SK-N-SH (cell line): ENCODE measurements at regions not wholly inside any gene's neighbourhood (a gene's known extent, or its start where the extent isn't known, plus 50 kb on each side); places are given as distances from the start of the nearest gene placed in this dataset.

Experiments
- CTCF ChIA-PET: fragments of 300-600, 350-600 bp; formaldehyde crosslinking; extraction: SDS; loops from one replicate; lab custom pipeline; 2021; lab: Yijun Ruan, JAX
- POLR2A ChIA-PET: fragments of 350-600 bp; sonication (Branson Sonifier 250); formaldehyde crosslinking; extraction: SDS; loops from one replicate; lab custom pipeline; 2020; ENCODE audit warnings: antibody characterized with exemption, inconsistent platforms; lab: Yijun Ruan, JAX
- DNase-seq: peaks from one replicate; pipeline ENCODE4 v3.0.0; 2012
- H2AFZ ChIP-seq: fragments of 200-600 bp; sonication (generic); 2 replicates; pipeline ENCODE4 v1.8.1; 2016; ENCODE audit warnings: antibody characterized with exemption, mild to moderate bottlenecking, low read depth
- H3F3A ChIP-seq: fragments of 200-600 bp; sonication (generic); replicated peaks from 2 replicates; pipeline ENCODE3; 2016; ENCODE audit warnings: antibody characterized with exemption, mild to moderate bottlenecking; ENCODE audit not compliant: insufficient read depth
- H3K27ac ChIP-seq, 2 experiments: fragments of 200-500 bp in 1 of 2; fragments of 200-600 bp in 1 of 2; sonication (Bioruptor generic) in 1 of 2; sonication (generic), shearing (Covaris generic) in 1 of 2; 2 replicates each; pipeline versions ENCODE4 v1.5.1 to v1.6.1; 2014 to 2016; ENCODE audit warnings: low read depth in 2 of 2, inconsistent platforms in 1 of 2, low read length in 1 of 2, mild to moderate bottlenecking in 1 of 2, mixed read lengths in 1 of 2
- H3K27me3 ChIP-seq: fragments of 200-600 bp; sonication (generic), shearing (Covaris generic); 2 replicates; pipeline ENCODE4 v1.6.1; 2016; ENCODE audit warnings: mixed run types; ENCODE audit not compliant: insufficient read depth
- H3K36me3 ChIP-seq, 2 experiments: fragments of 200-500 bp in 1 of 2; fragments of 200-600 bp in 1 of 2; sonication (Bioruptor generic) in 1 of 2; sonication (generic) in 1 of 2; replicated peaks in 1 of 2; 2 replicates each; pipeline versions ENCODE3 to v1.5.1; 2014 to 2016; ENCODE audit warnings: low read length in 1 of 2, mild to moderate bottlenecking in 1 of 2; ENCODE audit not compliant: insufficient read depth in 2 of 2, control insufficient read depth in 1 of 2
- H3K4me1 ChIP-seq, 2 experiments: fragments of 200-500 bp in 1 of 2; fragments of 200-600 bp in 1 of 2; sonication (Bioruptor generic) in 1 of 2; sonication (generic), shearing (Covaris generic) in 1 of 2; 2 replicates each; pipeline versions ENCODE4 v1.5.1 to v1.6.1; 2014 to 2016; ENCODE audit warnings: low read depth in 1 of 2, low read length in 1 of 2, mixed run types in 1 of 2; ENCODE audit not compliant: insufficient read depth in 2 of 2, control insufficient read depth in 1 of 2
- H3K4me2 ChIP-seq: fragments of 200-600 bp; sonication (generic), shearing (Covaris generic); 2 replicates; pipeline ENCODE4 v1.6.1; 2017; ENCODE audit warnings: mixed run types
- H3K4me3 ChIP-seq, 2 experiments: fragments of 200-500 bp in 1 of 2; fragments of 200-600 bp in 1 of 2; sonication (Bioruptor generic) in 1 of 2; sonication (generic), shearing (Covaris generic) in 1 of 2; 2 replicates each; pipeline versions ENCODE4 v1.5.1 to v1.8.1; 2014 to 2016; ENCODE audit warnings: low read depth in 2 of 2, inconsistent platforms in 1 of 2, low read length in 1 of 2, mild to moderate bottlenecking in 1 of 2, mixed read lengths in 1 of 2, moderate library complexity in 1 of 2
- H3K79me2 ChIP-seq: fragments of 200-600 bp; sonication (generic); 2 replicates; pipeline ENCODE4 v1.8.1; 2017; ENCODE audit warnings: mild to moderate bottlenecking; ENCODE audit not compliant: insufficient read depth
- H3K9ac ChIP-seq: fragments of 200-600 bp; sonication (generic); 2 replicates; pipeline ENCODE4 v1.6.1; 2017; ENCODE audit warnings: mixed run types
- H3K9me2 ChIP-seq: fragments of 200-600 bp; sonication (generic); 2 replicates; pipeline ENCODE4 v1.6.1; 2017; ENCODE audit warnings: mixed run types
- H3K9me3 ChIP-seq: fragments of 200-600 bp; sonication (generic); 2 replicates; pipeline ENCODE4 v1.6.1; 2017; ENCODE audit warnings: mixed run types, mild to moderate bottlenecking, moderate library complexity
- H4K20me1 ChIP-seq: fragments of 200-600 bp; sonication (generic); 2 replicates; pipeline ENCODE4 v1.6.1; 2017; ENCODE audit warnings: mild to moderate bottlenecking, mixed run types; ENCODE audit not compliant: insufficient read depth
- CHD2 ChIP-seq: fragments of 150-350 bp; IDR thresholded peaks from 2 replicates; pipeline ENCODE4 v1.6.1; 2018; ENCODE audit warnings: low read length; ENCODE audit not compliant: partially characterized antibody
- ELF1 ChIP-seq: IDR thresholded peaks from 2 replicates; pipeline ENCODE4 v1.4.0; 2012
- EZH2phosphoT487 ChIP-seq: fragments of 200-600 bp; sonication (generic); IDR thresholded peaks from 2 replicates; pipeline ENCODE4 v1.6.1; 2017; ENCODE audit warnings: low read depth, mixed run types, mild to moderate bottlenecking, antibody characterized with exemption, moderate library complexity, borderline replicate concordance
- FOXJ3 ChIP-seq: sonication (generic); formaldehyde crosslinking; IDR thresholded peaks from 2 replicates; pipeline ENCODE4 v1.5.1; 2020; ENCODE audit warnings: mild to moderate bottlenecking, missing genetic modification reagents
- IRF3 ChIP-seq: fragments of 150-350 bp; IDR thresholded peaks from 2 replicates; pipeline ENCODE4 v1.6.1; 2016; ENCODE audit warnings: mild to moderate bottlenecking, low read depth, low read length
- MAX ChIP-seq: IDR thresholded peaks from 2 replicates; pipeline ENCODE4 v1.4.0; 2012; ENCODE audit warnings: low read depth
- MXI1 ChIP-seq: IDR thresholded peaks from 2 replicates; pipeline ENCODE4 v1.6.1; 2012; ENCODE audit warnings: mild to moderate bottlenecking, low read depth, low read length, improper control_type of control experiment
- NFIC ChIP-seq: IDR thresholded peaks from 2 replicates; pipeline ENCODE4 v1.4.0; 2012; ENCODE audit warnings: borderline replicate concordance
- NRF1 ChIP-seq: IDR thresholded peaks from 2 replicates; pipeline ENCODE4 v1.6.1; 2012; ENCODE audit warnings: low read depth, mild to moderate bottlenecking, low read length
- RAD21 ChIP-seq: IDR thresholded peaks from 2 replicates; pipeline ENCODE4 v1.6.1; 2012; ENCODE audit warnings: mild to moderate bottlenecking, low read length
- RCOR1 ChIP-seq: fragments of 150-350 bp; IDR thresholded peaks from 2 replicates; pipeline ENCODE4 v1.6.1; 2017; ENCODE audit warnings: antibody characterized with exemption, low read length
- REST ChIP-seq: IDR thresholded peaks from 2 replicates; pipeline ENCODE4 v1.6.1; 2012; ENCODE audit warnings: mild to moderate bottlenecking, low read depth, low read length, moderate library complexity
- RXRA ChIP-seq: IDR thresholded peaks from 2 replicates; pipeline ENCODE4 v1.4.0; 2012; ENCODE audit warnings: low read depth, mild to moderate bottlenecking, borderline replicate concordance
- SMC3 ChIP-seq: IDR thresholded peaks from 2 replicates; pipeline ENCODE4 v1.6.1; 2012; ENCODE audit warnings: low read depth, low read length, improper control_type of control experiment
- TEAD4 ChIP-seq: IDR thresholded peaks from 2 replicates; pipeline ENCODE4 v1.4.0; 2012; ENCODE audit warnings: mild to moderate bottlenecking, borderline replicate concordance; ENCODE audit not compliant: insufficient read depth
- USF1 ChIP-seq: IDR thresholded peaks from 2 replicates; pipeline ENCODE4 v1.4.0; 2012; ENCODE audit warnings: low read depth, borderline replicate concordance
- USF2 ChIP-seq: fragments of 150-350 bp; IDR thresholded peaks from 2 replicates; pipeline ENCODE4 v1.6.1; 2017; ENCODE audit warnings: antibody characterized with exemption, low read length, low read depth, borderline replicate concordance
- ZBTB33 ChIP-seq: IDR thresholded peaks from 2 replicates; pipeline ENCODE4 v1.4.0; 2012; ENCODE audit warnings: low read depth, borderline replicate concordance
- WGBS: methylation state at CpG from one replicate; pipeline ENCODE4 v1.1.6; 2017; ENCODE audit warnings: low lambda C conversion rate; 5-methylcytosine and 5-hydroxymethylcytosine counted together

GRCh38 chr13:40410315-40410714, 256.1 kb downstream of the FOXO1 start:
- WGBS = 75% methylated on average over 1 of the region's 1 CpG
- Histone ChIP-seq H3K9me2 (0 out of 2 replicates have a peak, but pooled peaks cover 4% of the 10 kb centered on the region), H4K20me1 (no peaks in the 10 kb centered on the region), H3K9me3 (no peaks in the 10 kb centered on the region), H3K9ac (no peak overlapping the region), H3K36me3 (no peaks in the 10 kb centered on the region), H3K27me3 (no peaks in the 10 kb centered on the region), H3K79me2 (no peaks in the 10 kb centered on the region), H3K4me3 (no peak overlapping the region), H3K4me1 (peaks cover 0 to 10% of the 10 kb centered on the region in 2 experiments; a peak in 1 of 4 replicates), H2AFZ (no peak overlapping the region), H3F3A (peaks cover 12% of the 10 kb centered on the region), H3K4me2 (no peak overlapping the region), H3K27ac (no peak overlapping the region)
- POLR2A ChIA-PET = no interaction called here
- CTCF ChIA-PET = no interaction called here
- TF ChIP-seq REST = no peak
- no peak for TF ChIP-seq SMC3
- TF ChIP-seq MAX = no peak
- TF ChIP-seq ZBTB33 = no peak
- no peak for TF ChIP-seq IRF3
- TF ChIP-seq NRF1 = no peak
- no peak for TF ChIP-seq USF1
- TF ChIP-seq RCOR1 = no peak
- TF ChIP-seq ELF1 = no peak
- no peak for TF ChIP-seq MXI1
- no peak for TF ChIP-seq TEAD4
- no peak for TF ChIP-seq RXRA
- TF ChIP-seq EZH2phosphoT487 = no peak
- TF ChIP-seq NFIC = no peak
- TF ChIP-seq USF2 = no peak
- TF ChIP-seq RAD21 = no peak
- no peak for TF ChIP-seq CHD2
- no peak for TF ChIP-seq FOXJ3 (CRISPR knock-in tag)
- no peak for DNase-seq
